ENCODE measurements at regions not wholly inside any gene's neighbourhood (a gene's known extent, or its start where the extent isn't known, plus 50 kb on each side); places are given as distances from the start of the nearest gene placed in this dataset.
A peak's percentile ranks its signal among the peaks of the same experiment; 100 is the strongest.

DNA sequence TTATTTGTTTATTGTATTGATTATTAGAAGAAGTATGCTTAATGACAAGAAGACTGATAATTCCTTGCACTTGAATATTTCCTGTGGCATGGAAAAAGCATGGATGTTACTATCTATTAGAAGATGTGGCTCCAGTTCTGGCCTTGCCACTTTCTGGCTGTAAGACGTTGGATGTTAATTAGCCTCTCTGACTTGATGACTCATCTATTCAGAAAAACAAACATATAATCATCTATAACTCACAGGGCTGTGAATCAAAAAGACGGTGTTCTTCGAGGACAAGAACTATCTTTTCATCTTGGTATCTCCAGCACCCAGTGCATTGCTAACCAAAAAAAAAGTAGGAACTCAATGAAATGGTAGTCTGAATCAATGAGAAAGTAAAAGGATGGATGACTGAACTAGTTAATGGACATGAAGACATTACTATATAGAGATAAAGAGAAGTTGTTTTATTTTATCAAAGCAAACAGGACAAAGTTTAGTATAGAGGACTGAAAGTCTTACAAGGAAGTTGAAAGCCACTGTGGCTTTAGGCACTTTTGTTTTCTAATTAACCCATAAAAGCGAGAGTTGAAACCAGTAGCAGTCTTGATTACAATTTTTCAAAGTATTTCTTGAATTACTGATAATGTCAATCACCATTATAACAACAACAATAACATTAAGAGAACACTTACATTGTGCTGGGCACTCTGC, 145.3 kb downstream of the RND3 start:
- TF ChIP-seq, protein P1, sequence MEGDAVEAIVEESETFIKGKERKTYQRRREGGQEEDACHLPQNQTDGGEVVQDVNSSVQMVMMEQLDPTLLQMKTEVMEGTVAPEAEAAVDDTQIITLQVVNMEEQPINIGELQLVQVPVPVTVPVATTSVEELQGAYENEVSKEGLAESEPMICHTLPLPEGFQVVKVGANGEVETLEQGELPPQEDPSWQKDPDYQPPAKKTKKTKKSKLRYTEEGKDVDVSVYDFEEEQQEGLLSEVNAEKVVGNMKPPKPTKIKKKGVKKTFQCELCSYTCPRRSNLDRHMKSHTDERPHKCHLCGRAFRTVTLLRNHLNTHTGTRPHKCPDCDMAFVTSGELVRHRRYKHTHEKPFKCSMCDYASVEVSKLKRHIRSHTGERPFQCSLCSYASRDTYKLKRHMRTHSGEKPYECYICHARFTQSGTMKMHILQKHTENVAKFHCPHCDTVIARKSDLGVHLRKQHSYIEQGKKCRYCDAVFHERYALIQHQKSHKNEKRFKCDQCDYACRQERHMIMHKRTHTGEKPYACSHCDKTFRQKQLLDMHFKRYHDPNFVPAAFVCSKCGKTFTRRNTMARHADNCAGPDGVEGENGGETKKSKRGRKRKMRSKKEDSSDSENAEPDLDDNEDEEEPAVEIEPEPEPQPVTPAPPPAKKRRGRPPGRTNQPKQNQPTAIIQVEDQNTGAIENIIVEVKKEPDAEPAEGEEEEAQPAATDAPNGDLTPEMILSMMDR (IDR thresholded peaks at IDR 0.05; ENCODE audit: low read length, missing control alignments), result no peak
- no peak overlapping the region for H3K4me3 ChIP-seq (replicated peaks; ENCODE audit: low read depth, low read length)
- no peak for DNase-seq (ENCODE audit: low read depth)

DNA sequence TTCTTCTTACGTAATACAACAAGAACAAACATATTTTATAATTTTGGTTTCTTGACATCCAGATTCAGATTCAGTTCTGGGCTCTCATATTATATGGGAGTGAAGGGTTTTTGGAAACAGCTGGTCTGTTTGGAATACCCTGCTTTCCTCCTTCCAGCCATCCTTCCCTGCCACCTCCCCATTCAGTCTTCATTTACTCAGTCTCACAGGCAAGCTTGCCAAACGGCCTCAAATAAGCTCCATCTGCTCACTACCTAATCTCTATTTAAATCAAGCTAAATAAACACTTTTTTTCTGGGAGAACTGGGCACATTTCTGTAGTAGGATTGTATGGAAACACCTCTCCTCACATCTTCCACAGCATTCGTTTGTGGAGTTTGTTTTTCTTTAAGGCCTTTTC, 147.5 kb downstream of the RND3 start:
- no peak for DNase-seq (ENCODE audit: low read depth)
- no peak overlapping the region for H3K4me3 ChIP-seq (replicated peaks; ENCODE audit: low read depth, low read length)
- TF ChIP-seq, protein P1 (IDR thresholded peaks at IDR 0.05; ENCODE audit: low read length, missing control alignments), result no peak

DNA sequence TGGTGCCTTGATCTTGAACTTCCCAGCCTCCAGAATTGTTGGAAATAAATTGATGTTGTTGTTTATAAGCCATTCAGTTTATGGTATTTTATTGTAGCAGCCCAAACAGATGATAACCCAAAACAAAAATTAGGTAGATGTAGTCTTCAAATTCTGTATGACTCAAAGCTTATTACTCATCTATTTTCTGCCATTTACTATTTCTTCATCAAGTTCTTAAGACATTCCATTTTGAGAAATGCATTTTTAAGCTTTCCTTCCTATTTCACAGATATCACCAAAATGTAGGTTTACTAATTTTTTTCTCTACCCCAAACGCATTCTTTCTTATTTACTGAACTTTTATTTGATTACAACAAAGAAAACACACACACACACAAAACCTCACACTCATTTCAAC, 148.2 kb downstream of the RND3 start:
- H3K4me3 ChIP-seq (replicated peaks; ENCODE audit: low read depth, low read length), result no peak overlapping the region
- DNase-seq (ENCODE audit: low read depth), result peak; percentile 16
- TF ChIP-seq, protein P1 (IDR thresholded peaks at IDR 0.05; ENCODE audit: low read length, missing control alignments), result no peak

DNA sequence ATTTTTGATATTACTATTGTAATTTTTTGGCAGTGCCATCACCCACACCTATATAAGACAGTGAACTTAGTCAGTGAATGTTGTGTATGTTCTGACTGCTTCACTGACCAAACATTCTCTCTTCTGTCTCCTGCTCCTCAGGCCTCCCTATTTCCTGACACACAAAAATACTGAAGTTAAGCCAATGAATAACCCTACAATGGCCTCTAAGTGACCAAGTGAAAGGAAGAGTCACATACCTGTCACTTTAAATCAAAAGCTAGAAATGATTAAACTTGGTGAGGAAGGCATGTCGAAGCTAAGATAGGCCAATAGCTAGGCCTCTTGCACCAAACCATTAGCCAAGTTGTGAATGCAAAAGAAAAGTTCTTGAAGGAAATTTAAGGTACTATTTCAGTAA, 151.9 kb downstream of the RND3 start:
- H3K4me3 ChIP-seq (replicated peaks; ENCODE audit: low read depth, low read length), result no peak overlapping the region
- DNase-seq (ENCODE audit: low read depth), result no peak
- TF ChIP-seq, protein P1 (IDR thresholded peaks at IDR 0.05; ENCODE audit: low read length, missing control alignments), result no peak

DNA sequence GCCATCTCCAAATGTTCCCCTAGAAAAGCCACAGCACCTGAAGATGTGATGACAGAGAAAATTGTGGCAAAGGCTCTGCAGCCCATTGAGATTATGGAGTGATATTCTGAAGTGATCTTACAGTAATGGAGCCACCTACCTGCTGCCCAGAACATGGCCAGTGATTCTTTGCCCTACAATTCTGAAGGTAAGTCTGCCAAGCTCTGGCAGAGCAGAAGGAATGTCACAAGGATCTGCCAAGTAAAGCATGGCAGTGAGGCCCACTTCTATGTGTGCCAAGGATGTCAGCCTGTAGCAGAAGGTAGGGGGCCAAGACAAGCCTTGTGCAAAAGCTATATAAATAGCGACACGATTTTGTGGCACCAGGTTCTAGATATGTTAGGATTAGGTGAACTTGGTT, 155.1 kb downstream of the RND3 start:
- DNase-seq (ENCODE audit: low read depth), result no peak
- no peak overlapping the region for H3K4me3 ChIP-seq (replicated peaks; ENCODE audit: low read depth, low read length)
- TF ChIP-seq, protein P1 (IDR thresholded peaks at IDR 0.05; ENCODE audit: low read length, missing control alignments), result no peak

DNA sequence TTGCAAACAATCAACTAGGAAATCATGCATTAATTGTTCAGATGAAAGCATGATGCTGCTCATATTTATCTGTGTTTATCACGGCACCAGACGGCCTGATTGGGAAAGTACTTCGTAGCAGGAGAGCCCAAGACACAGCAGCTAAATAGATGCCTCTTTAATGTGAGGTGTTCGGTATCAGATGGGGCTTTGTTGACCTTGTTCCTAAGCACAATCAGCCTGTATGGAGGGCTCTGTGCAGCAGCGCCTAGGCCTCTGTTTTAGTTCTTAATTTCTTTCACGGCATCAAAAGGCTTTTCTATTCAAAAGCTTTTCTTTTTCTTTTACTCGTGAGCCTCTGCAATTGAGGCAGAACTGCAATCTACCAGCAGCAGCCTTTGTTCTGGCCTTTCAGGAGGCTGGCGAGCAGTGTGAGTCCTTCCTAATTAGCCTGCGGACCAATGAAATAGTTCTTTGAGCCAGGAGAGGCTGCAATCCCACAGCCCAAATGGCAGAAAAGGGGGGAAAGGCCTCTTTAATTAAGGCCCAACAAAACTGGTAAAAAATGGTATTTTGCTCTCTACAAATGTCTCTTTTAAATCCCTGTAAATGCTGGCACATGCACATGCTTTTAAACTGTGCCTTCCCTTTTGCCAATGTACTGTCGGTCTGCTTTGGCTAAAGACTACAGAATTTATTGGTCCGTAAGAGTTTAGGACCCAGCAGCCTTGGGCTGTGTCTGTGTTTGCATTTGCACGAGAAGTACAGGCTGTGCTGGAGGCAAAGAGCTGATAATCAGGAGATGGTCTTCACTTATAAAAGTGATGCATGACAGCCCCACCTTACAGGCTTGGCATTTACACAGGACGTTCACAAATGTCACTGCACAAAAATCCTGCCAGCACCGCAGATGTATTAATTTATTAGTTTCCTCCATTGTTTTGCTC, 159.6 kb downstream of the RND3 start:
- TF ChIP-seq, protein P1 (IDR thresholded peaks at IDR 0.05; ENCODE audit: low read length, missing control alignments), result no peak
- DNase-seq (ENCODE audit: low read depth), result no peak
- H3K4me3 ChIP-seq (replicated peaks; ENCODE audit: low read depth, low read length), result no peak overlapping the region
